ENCODE measurements at regions not wholly inside any gene's neighbourhood (a gene's known extent, or its start where the extent isn't known, plus 50 kb on each side); places are given as distances from the start of the nearest gene placed in this dataset.

DNA sequence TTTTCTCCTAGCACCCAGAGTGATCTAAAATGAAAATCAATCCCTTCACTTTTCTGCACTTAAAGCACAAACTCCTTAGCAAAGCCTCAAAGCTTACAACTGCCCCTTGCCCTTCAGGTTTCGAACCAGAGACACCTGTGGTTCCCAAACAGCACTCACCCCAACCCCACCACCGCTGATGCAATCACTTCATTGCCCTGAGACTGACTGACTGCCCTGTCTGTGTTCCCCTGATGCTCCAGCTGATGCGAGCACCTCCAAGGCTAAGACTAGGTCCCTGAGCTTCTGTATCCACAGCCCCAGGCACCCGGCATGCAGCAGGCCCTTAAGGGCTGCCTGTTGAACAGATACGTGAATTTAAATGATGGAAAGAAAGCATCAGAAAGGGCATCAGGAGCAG, 127.3 kb downstream of the ZNF621 start:
- DNase-seq (ENCODE audit: extremely low spot score in 2 of 2) = no peak
- H3K27ac ChIP-seq = no peak overlapping the region
- intact Hi-C loops (cut with DNase I) = no loop called here
- no peak overlapping the region for H3K4me3 ChIP-seq
- H3K4me1 ChIP-seq = no peaks in the 10 kb centered on the region
- H3K9me3 ChIP-seq = no peaks in the 10 kb centered on the region
- TF ChIP-seq, protein P1, sequence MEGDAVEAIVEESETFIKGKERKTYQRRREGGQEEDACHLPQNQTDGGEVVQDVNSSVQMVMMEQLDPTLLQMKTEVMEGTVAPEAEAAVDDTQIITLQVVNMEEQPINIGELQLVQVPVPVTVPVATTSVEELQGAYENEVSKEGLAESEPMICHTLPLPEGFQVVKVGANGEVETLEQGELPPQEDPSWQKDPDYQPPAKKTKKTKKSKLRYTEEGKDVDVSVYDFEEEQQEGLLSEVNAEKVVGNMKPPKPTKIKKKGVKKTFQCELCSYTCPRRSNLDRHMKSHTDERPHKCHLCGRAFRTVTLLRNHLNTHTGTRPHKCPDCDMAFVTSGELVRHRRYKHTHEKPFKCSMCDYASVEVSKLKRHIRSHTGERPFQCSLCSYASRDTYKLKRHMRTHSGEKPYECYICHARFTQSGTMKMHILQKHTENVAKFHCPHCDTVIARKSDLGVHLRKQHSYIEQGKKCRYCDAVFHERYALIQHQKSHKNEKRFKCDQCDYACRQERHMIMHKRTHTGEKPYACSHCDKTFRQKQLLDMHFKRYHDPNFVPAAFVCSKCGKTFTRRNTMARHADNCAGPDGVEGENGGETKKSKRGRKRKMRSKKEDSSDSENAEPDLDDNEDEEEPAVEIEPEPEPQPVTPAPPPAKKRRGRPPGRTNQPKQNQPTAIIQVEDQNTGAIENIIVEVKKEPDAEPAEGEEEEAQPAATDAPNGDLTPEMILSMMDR (IDR thresholded peaks at IDR 0.05) = no peak
- TF ChIP-seq POLR2A (IDR thresholded peaks at IDR 0.05) (no peak), POLR2AphosphoS5 (IDR thresholded peaks at IDR 0.05; ENCODE audit: insufficient read depth in 1 of 2, low read depth in 1 of 2) (no peak)
- H3K27me3 ChIP-seq = no peaks in the 10 kb centered on the region
- H3K36me3 ChIP-seq = no peaks in the 10 kb centered on the region

DNA sequence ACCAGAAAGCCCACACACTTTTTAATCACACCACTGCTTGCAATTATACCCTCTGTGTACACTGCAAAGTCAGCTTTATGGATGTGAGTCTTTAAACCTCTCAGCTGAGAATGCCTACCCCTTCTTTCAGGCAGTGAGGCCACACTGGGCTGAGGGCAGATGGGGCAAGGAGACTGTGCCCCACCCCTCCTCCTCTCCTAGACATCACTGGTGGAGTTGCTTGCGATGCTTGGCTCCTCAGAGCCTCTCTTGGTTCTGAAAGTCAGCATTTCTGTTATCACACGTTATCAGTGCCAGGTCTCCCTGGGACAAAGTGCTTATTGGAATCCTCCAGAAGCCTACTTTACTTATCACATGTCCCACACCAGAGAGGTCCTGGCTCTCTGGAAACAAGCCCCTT, 128.2 kb downstream of the ZNF621 start:
- Histone ChIP-seq H3K36me3 (no peaks in the 10 kb centered on the region), H3K27me3 (no peaks in the 10 kb centered on the region), H3K4me1 (no peaks in the 10 kb centered on the region), H3K4me3 (no peak overlapping the region), H3K27ac (no peak overlapping the region), H3K9me3 (no peaks in the 10 kb centered on the region)
- intact Hi-C loops (cut with DNase I) = no loop called here
- DNase-seq (ENCODE audit: extremely low spot score in 2 of 2) = no peak
- TF ChIP-seq POLR2A (IDR thresholded peaks at IDR 0.05) (no peak), POLR2AphosphoS5 (IDR thresholded peaks at IDR 0.05; ENCODE audit: insufficient read depth in 1 of 2, low read depth in 1 of 2) (no peak)
- TF ChIP-seq, protein P1 (IDR thresholded peaks at IDR 0.05) = no peak

DNA sequence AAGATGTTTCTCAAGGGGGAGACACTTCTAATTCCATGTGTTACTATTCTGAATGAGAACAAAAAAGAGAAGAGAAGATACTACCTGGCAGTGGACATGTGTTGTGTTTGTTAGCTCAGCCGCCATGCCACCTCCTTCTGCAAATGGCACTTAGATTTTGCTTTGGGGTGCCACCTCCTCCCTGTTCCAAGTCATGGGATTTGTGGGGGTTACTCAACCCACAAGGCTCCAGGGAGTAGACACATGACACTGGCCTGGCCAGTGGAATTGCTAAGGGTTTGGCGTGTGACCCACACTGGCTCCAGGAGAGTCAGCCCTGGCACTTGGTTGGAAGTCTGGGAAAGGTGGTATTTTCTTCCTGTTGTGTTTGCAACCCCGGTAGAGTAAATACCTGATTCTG, 129.1 kb downstream of the ZNF621 start:
- no peak for DNase-seq (ENCODE audit: extremely low spot score in 2 of 2)
- H3K27me3 ChIP-seq = no peaks in the 10 kb centered on the region
- H3K36me3 ChIP-seq = no peaks in the 10 kb centered on the region
- H3K4me1 ChIP-seq = no peaks in the 10 kb centered on the region
- intact Hi-C loops (cut with DNase I) = no loop called here
- TF ChIP-seq POLR2A (IDR thresholded peaks at IDR 0.05) (no peak), POLR2AphosphoS5 (IDR thresholded peaks at IDR 0.05; ENCODE audit: insufficient read depth in 1 of 2, low read depth in 1 of 2) (no peak)
- TF ChIP-seq, protein P1 (IDR thresholded peaks at IDR 0.05) = no peak
- H3K4me3 ChIP-seq = no peak overlapping the region
- H3K9me3 ChIP-seq = no peaks in the 10 kb centered on the region
- H3K27ac ChIP-seq = no peak overlapping the region

DNA sequence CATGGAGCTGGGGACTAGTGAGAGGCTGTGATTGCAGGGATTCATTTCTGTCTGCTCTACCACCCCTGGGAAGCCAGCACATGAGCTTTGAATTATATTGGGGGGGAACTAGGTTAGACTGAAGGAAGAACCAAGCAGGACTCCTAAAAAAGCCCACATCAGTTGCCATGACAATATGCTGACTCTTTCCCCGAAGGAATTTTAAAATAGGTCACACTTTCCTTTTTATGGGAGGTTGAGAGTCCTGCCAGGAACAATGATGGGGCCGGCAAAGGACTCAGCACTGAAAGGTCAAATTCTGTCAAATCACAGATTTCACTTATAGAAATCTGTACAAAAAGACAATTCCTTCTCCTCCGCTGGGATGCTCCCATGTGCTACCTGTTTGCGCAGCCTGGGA, 130.8 kb downstream of the ZNF621 start:
- H3K36me3 ChIP-seq = no peaks in the 10 kb centered on the region
- no peak overlapping the region for H3K4me3 ChIP-seq
- no peak overlapping the region for H3K27ac ChIP-seq
- no peaks in the 10 kb centered on the region for H3K4me1 ChIP-seq
- H3K27me3 ChIP-seq = no peaks in the 10 kb centered on the region
- intact Hi-C loops (cut with DNase I) = no loop called here
- no peak for DNase-seq (ENCODE audit: extremely low spot score in 2 of 2)
- H3K9me3 ChIP-seq = no peaks in the 10 kb centered on the region
- TF ChIP-seq POLR2AphosphoS5 (IDR thresholded peaks at IDR 0.05; ENCODE audit: insufficient read depth in 1 of 2, low read depth in 1 of 2) = no peak
- TF ChIP-seq, protein P1 (IDR thresholded peaks at IDR 0.05) = no peak
- TF ChIP-seq POLR2A (IDR thresholded peaks at IDR 0.05) = no peak

DNA sequence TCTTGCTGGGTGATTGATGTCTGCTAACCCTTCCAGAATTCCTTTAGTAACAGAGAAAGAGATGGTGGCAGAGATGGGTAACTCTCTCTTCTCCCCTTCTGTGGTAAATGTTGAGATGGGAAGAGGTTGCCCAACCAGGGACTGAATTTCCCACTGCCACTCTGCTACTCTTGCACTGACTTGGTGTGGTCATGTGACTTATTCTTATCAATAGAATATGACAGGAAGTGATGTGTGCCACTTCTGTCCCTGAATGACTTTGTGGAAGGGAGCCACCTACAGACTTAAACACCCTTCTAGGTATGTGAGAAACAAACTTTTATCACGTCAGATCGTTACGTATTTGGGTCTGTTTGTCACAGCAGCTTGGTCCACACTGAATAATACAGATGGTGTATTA, 132.9 kb downstream of the ZNF621 start:
- Histone ChIP-seq H3K36me3 (no peaks in the 10 kb centered on the region), H3K9me3 (no peaks in the 10 kb centered on the region), H3K4me3 (no peak overlapping the region), H3K27ac (no peak overlapping the region), H3K27me3 (no peaks in the 10 kb centered on the region), H3K4me1 (no peaks in the 10 kb centered on the region)
- no peak for DNase-seq (ENCODE audit: extremely low spot score in 2 of 2)
- no peak for TF ChIP-seq POLR2AphosphoS5 (IDR thresholded peaks at IDR 0.05; ENCODE audit: insufficient read depth in 1 of 2, low read depth in 1 of 2)
- TF ChIP-seq, protein P1 (IDR thresholded peaks at IDR 0.05) = no peak
- no peak for TF ChIP-seq POLR2A (IDR thresholded peaks at IDR 0.05)
- intact Hi-C loops (cut with DNase I) = no loop called here
